OCI-LY7 (cell line): ENCODE measurements at regions not wholly inside any gene's neighbourhood (a gene's known extent, or its start where the extent isn't known, plus 50 kb on each side); places are given as distances from the start of the nearest gene placed in this dataset.
"Not testable (repeated sequence)": the region's sequence is repeated elsewhere in the genome, so short reads cannot be mapped to it uniquely, and the experiment has no call there.

Experiments
- BruUV-seq: library from RNA; stranded (reverse); fragments of 400-500 nt; replicated peaks from 2 replicates; lab custom pipeline; 2021; lab: Mats Ljungman, UMichigan
- CTCF ChIA-PET: fragments of 300-600 bp; sonication (Branson Sonifier 250); formaldehyde crosslinking; loops from one replicate; lab custom pipeline; 2022; ENCODE audit warnings: antibody characterized with exemption; ENCODE audit not compliant: unreplicated experiment; lab: Charles Lee
- POLR2A ChIA-PET: fragments of 300-600 bp; sonication (Branson Sonifier 250); formaldehyde crosslinking; loops from one replicate; lab custom pipeline; 2022; ENCODE audit warnings: antibody characterized with exemption; lab: Charles Lee
- DNase-seq: peaks from one replicate; pipeline ENCODE4 v3.0.0-alpha.2; 2015; ENCODE audit warnings: low spot score
- H2AFZ ChIP-seq: fragments of 200-600 bp; sonication (generic), shearing (Covaris generic); 2 replicates; pipeline ENCODE4 v1.6.1; 2014; ENCODE audit warnings: mild to moderate bottlenecking, antibody characterized with exemption, low read length, moderate library complexity
- H3K27ac ChIP-seq: fragments of 200-600 bp; sonication (generic); 2 replicates; pipeline ENCODE4 v1.5.1; 2014; ENCODE audit warnings: mixed run types, low read depth, mild to moderate bottlenecking, moderate library complexity, low read length, inconsistent platforms; ENCODE audit not compliant: poor library complexity, severe bottlenecking
- H3K36me3 ChIP-seq: fragments of 200-600 bp; sonication (generic); 2 replicates; pipeline ENCODE4 v1.6.1; 2014; ENCODE audit warnings: mild to moderate bottlenecking, antibody characterized with exemption, low read length, moderate library complexity, mixed read lengths; ENCODE audit not compliant: insufficient read depth
- H3K4me1 ChIP-seq: fragments of 200-600 bp; sonication (generic); 2 replicates; pipeline ENCODE4 v1.5.1; 2014; ENCODE audit warnings: mild to moderate bottlenecking, low read length; ENCODE audit not compliant: insufficient read depth, poor library complexity, severe bottlenecking
- H3K4me2 ChIP-seq: fragments of 200-600 bp; sonication (generic); 2 replicates; pipeline ENCODE4 v1.6.1; 2014; ENCODE audit warnings: mild to moderate bottlenecking, low read length
- H3K4me3 ChIP-seq: fragments of 200-600 bp; sonication (generic); 2 replicates; pipeline ENCODE4 v1.5.1; 2014; ENCODE audit warnings: mild to moderate bottlenecking, low read depth, low read length; ENCODE audit not compliant: poor library complexity, severe bottlenecking
- H3K79me2 ChIP-seq: fragments of 200-600 bp; sonication (generic); 2 replicates; pipeline ENCODE4 v1.6.1; 2016; ENCODE audit warnings: low read depth, mild to moderate bottlenecking, low read length, moderate library complexity, mixed read lengths; ENCODE audit not compliant: insufficient read depth
- H3K9me2 ChIP-seq: fragments of 200-600 bp; sonication (generic); 2 replicates; pipeline ENCODE4 v1.6.1; 2016; ENCODE audit warnings: mild to moderate bottlenecking, low read length, mixed read lengths; ENCODE audit not compliant: insufficient read depth
- H3K9me3 ChIP-seq: fragments of 200-600 bp; sonication (generic); 2 replicates; pipeline ENCODE4 v1.6.1; 2014; ENCODE audit warnings: mild to moderate bottlenecking, mixed run types, low read length, mixed read lengths
- H4K20me1 ChIP-seq: fragments of 200-600 bp; sonication (generic); 2 replicates; pipeline ENCODE4 v1.6.1; 2014; ENCODE audit warnings: mild to moderate bottlenecking, antibody characterized with exemption, low read length, moderate library complexity, mixed read lengths; ENCODE audit not compliant: insufficient read depth
- CTCF ChIP-seq: fragments of 200-600 bp; sonication (generic); conservative IDR thresholded peaks from 2 replicates; pipeline ENCODE4 v1.5.1; 2014; ENCODE audit warnings: mild to moderate bottlenecking, antibody characterized with exemption, low read length, moderate library complexity, mixed read lengths
- EZH2phosphoT487 ChIP-seq: fragments of 200-600 bp; sonication (generic); IDR thresholded peaks from 2 replicates; pipeline ENCODE4 v1.6.1; 2018; ENCODE audit warnings: low read depth, borderline replicate concordance, mild to moderate bottlenecking, mixed run types, antibody characterized with exemption, low read length, moderate library complexity, mixed read lengths
- intact Hi-C: fragments of 100-400 bp; cut with micrococcal nuclease; formaldehyde crosslinking; loops from one replicate; pipeline ENCODE4 v1.10.0; 2022; ENCODE audit not compliant: unreplicated experiment

- POLR2A ChIA-PET: interaction anchor here (0.6 kb wide), 1 partner anchor 192 kb away, joined by 3 read pairs; no protein-coding TSS in a partner anchor
- no TSS peak for BruUV-seq
Measured at GRCh38 chrX:77114501-77114900, 332.7 kb upstream of the FGF16 start.

GRCh38 chrX:77118686-77119085 lies 328.5 kb upstream of the FGF16 start:
- no peaks in the 10 kb centered on the region for H3K9me2 ChIP-seq
- DNase-seq: no peak
- no peaks in the 10 kb centered on the region for H3K36me3 ChIP-seq
- H3K27ac ChIP-seq: no peak overlapping the region
- no TSS peak for BruUV-seq
- no peaks in the 10 kb centered on the region for H3K9me3 ChIP-seq
- H3K79me2 ChIP-seq: no peaks in the 10 kb centered on the region
- POLR2A ChIA-PET: no interaction called here
- CTCF ChIA-PET: no interaction called here
- no peak overlapping the region for H2AFZ ChIP-seq
- intact Hi-C loops: no loop called here
- TF ChIP-seq EZH2phosphoT487 (no peak), CTCF (no peak)
- no peaks in the 10 kb centered on the region for H4K20me1 ChIP-seq
- H3K4me2 ChIP-seq: no peak overlapping the region
- no peak overlapping the region for H3K4me3 ChIP-seq
- no peaks in the 10 kb centered on the region for H3K4me1 ChIP-seq

More at GRCh38 chrX:77114501-77114900, 332.7 kb upstream of the FGF16 start:
- CTCF ChIA-PET: no interaction called here
- no peaks in the 10 kb centered on the region for H4K20me1 ChIP-seq
- H3K4me3 ChIP-seq: no peak overlapping the region
- H3K27ac ChIP-seq: no peak overlapping the region
- TF ChIP-seq CTCF: no peak
- TF ChIP-seq EZH2phosphoT487: no peak
- no peaks in the 10 kb centered on the region for H3K79me2 ChIP-seq
- no peak overlapping the region for H3K4me2 ChIP-seq
- H3K9me3 ChIP-seq: no peaks in the 10 kb centered on the region
- no peak overlapping the region for H2AFZ ChIP-seq
- H3K36me3 ChIP-seq: no peaks in the 10 kb centered on the region
- no peak for DNase-seq
- intact Hi-C loops: no loop called here
- no peaks in the 10 kb centered on the region for H3K4me1 ChIP-seq
- no peaks in the 10 kb centered on the region for H3K9me2 ChIP-seq

GRCh38 chrX:77119706-77120105 lies 327.5 kb upstream of the FGF16 start:
- no peak overlapping the region for H3K27ac ChIP-seq
- POLR2A ChIA-PET: interaction anchor here (0.6 kb wide), 2 partner anchors 468 to 686 kb away, joined by 3 read pairs; no protein-coding TSS in a partner anchor
- H3K4me3 ChIP-seq: no peak overlapping the region
- H3K4me1 ChIP-seq: no peaks in the 10 kb centered on the region
- no TSS peak for BruUV-seq
- no peak for DNase-seq
- H3K9me2 ChIP-seq: no peaks in the 10 kb centered on the region
- intact Hi-C loops: no loop called here
- H4K20me1 ChIP-seq: no peaks in the 10 kb centered on the region
- no peak overlapping the region for H2AFZ ChIP-seq
- no peaks in the 10 kb centered on the region for H3K79me2 ChIP-seq
- CTCF ChIA-PET: no interaction called here
- no peaks in the 10 kb centered on the region for H3K9me3 ChIP-seq
- no peaks in the 10 kb centered on the region for H3K36me3 ChIP-seq
- TF ChIP-seq EZH2phosphoT487 (no peak), CTCF (no peak)
- no peak overlapping the region for H3K4me2 ChIP-seq

GRCh38 chrX:77123917-77124316 lies 323.3 kb upstream of the FGF16 start:
- intact Hi-C loops, H3K79me2 ChIP-seq, H3K4me3 ChIP-seq, POLR2A ChIA-PET, CTCF ChIA-PET, H3K4me2 ChIP-seq, H3K36me3 ChIP-seq, DNase-seq, H3K27ac ChIP-seq, H3K9me2 ChIP-seq, H2AFZ ChIP-seq, H3K9me3 ChIP-seq, BruUV-seq, H4K20me1 ChIP-seq, H3K4me1 ChIP-seq: not testable (repeated sequence)

- POLR2A ChIA-PET, H3K36me3 ChIP-seq, H4K20me1 ChIP-seq, H3K4me2 ChIP-seq, H3K4me1 ChIP-seq, BruUV-seq, H3K4me3 ChIP-seq, intact Hi-C loops, DNase-seq, H3K79me2 ChIP-seq, CTCF ChIA-PET, H3K9me2 ChIP-seq, H2AFZ ChIP-seq, H3K27ac ChIP-seq, H3K9me3 ChIP-seq: not testable (repeated sequence)
Measured at GRCh38 chrX:77127571-77127970, 319.6 kb upstream of the FGF16 start.
